ENCODE measurements at regions not wholly inside any gene's neighbourhood (a gene's known extent, or its start where the extent isn't known, plus 50 kb on each side); places are given as distances from the start of the nearest gene placed in this dataset.

GRCh38 chr1:102472520-102472919 is 475.8 kb upstream of the OLFM3 start:
- no peak for TF ChIP-seq POLR2A (IDR thresholded peaks at IDR 0.05)
- no peak for TF ChIP-seq POLR2AphosphoS5 (IDR thresholded peaks at IDR 0.05)
- TF ChIP-seq, protein P1, sequence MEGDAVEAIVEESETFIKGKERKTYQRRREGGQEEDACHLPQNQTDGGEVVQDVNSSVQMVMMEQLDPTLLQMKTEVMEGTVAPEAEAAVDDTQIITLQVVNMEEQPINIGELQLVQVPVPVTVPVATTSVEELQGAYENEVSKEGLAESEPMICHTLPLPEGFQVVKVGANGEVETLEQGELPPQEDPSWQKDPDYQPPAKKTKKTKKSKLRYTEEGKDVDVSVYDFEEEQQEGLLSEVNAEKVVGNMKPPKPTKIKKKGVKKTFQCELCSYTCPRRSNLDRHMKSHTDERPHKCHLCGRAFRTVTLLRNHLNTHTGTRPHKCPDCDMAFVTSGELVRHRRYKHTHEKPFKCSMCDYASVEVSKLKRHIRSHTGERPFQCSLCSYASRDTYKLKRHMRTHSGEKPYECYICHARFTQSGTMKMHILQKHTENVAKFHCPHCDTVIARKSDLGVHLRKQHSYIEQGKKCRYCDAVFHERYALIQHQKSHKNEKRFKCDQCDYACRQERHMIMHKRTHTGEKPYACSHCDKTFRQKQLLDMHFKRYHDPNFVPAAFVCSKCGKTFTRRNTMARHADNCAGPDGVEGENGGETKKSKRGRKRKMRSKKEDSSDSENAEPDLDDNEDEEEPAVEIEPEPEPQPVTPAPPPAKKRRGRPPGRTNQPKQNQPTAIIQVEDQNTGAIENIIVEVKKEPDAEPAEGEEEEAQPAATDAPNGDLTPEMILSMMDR (IDR thresholded peaks at IDR 0.05): no peak
- TF ChIP-seq EP300 (IDR thresholded peaks at IDR 0.05; ENCODE audit: low read depth): no peak
